Pancreas (tissue), 10 donors: ENCODE measurements at regions not wholly inside any gene's neighbourhood (a gene's known extent, or its start where the extent isn't known, plus 50 kb on each side); places are given as distances from the start of the nearest gene placed in this dataset.
A peak's percentile ranks its signal among the peaks of the same experiment; 100 is the strongest.

Experiments used
- ATAC-seq, 4 donors: fragments of 200-7000 bp; cut with Tn5 transposase; one replicate each; pipeline versions ENCODE4 v1.8.0 to v1.9.1; 2020; ENCODE audit warnings: mild to moderate bottlenecking in 4 of 4, moderate library complexity in 4 of 4
- DNase-seq, 6 donors: peaks; one replicate each; pipeline ENCODE4 v3.0.0-alpha.2; 2020
- FAIRE-seq: peaks from 2 replicates; lab custom pipeline; 2012; peaks lifted over from hg19 to GRCh38; lab: Jason Lieb, UNC
- H3K27ac ChIP-seq, 4 donors: fragments of 200-600 bp; sonication (generic); 1 replicate in 3 of 4; 2 replicates in 1 of 4; pipeline versions ENCODE4 v1.5.0 to v1.8.0; 2020
- H3K27me3 ChIP-seq, 4 donors: fragments of 200-600 bp; one replicate each; pipeline ENCODE4 v1.8.0; 2021
- H3K36me3 ChIP-seq, 3 donors: fragments of 200-600 bp; sonication (generic) in 1 of 3; one replicate each; pipeline versions ENCODE4 v1.5.0 to v1.8.0; 2020 to 2021
- H3K4me1 ChIP-seq, 3 donors: fragments of 200-600 bp; one replicate each; pipeline ENCODE4 v1.8.0; 2021
- H3K4me3 ChIP-seq, 4 donors: fragments of 200-600 bp; sonication (generic) in 2 of 4; one replicate each; pipeline versions ENCODE4 v1.5.0 to v1.8.0; 2020 to 2021
- H3K9me3 ChIP-seq, 4 donors: fragments of 200-600 bp; one replicate each; pipeline ENCODE4 v1.8.0; 2021
- CTCF ChIP-seq, 4 donors: fragments of 200-600 bp; sonication (generic) in 3 of 4; IDR thresholded peaks; one replicate each; pipeline versions ENCODE4 v1.5.0 to v1.8.0; 2021; ENCODE audit warnings: antibody characterized with exemption in 4 of 4
- WGBS, 2 donors: extraction: QIAGEN DNeasy Blood & Tissue Kit; methylation state at CpG; one replicate each; pipeline ENCODE4 v1.1.7; 2013; 5-methylcytosine and 5-hydroxymethylcytosine counted together
- intact Hi-C, 3 donors: fragments of 100-400 bp; cut with DNase I; formaldehyde crosslinking; loops; one replicate each; pipeline versions ENCODE4 v1.11.1 to v1.14.2; 2022
- donor health status: healthy with polysubstance abuse.
- donor health status: DM: no; HTN: no; CAD: no; lungs with moderate emphysema.
- donor health status: DM: no; HTN: no; CAD: no.
- donor health status: control.
- donor health status: control.
- donor health status: Bipolar disorder and iron deficiency.
- donor health status: DM: yes; HTN: yes; CAD: no.
- donor health status: DM: no; HTN: no; CAD: no.
- donor health status: DM: no; HTN: no; CAD: no.
- donor health status: DM: yes; HTN: yes; CAD: no.

- Histone ChIP-seq H3K27ac (no peak overlapping the region), H3K27me3 (no peaks in the 10 kb centered on the region), H3K9me3 (peaks cover 0 to 6% (median 0%) of the 10 kb centered on the region in 4 donors), H3K36me3 (no peaks in the 10 kb centered on the region), H3K4me3 (no peak overlapping the region), H3K4me1 (no peaks in the 10 kb centered on the region)
- no peak for FAIRE-seq
- no peak for TF ChIP-seq CTCF (IDR thresholded peaks at IDR 0.05)
- 34 to 40% methylated on average over 1 of the region's 1 CpG for WGBS, 2 donors
- intact Hi-C loops = no loop called here
- no peak for DNase-seq
- ATAC-seq = no peak
Observed at GRCh38 chr2:145702305-145702704, 1182.4 kb upstream of the ZEB2 start.

- intact Hi-C loops = no loop called here
- Histone ChIP-seq H3K36me3 (no peaks in the 10 kb centered on the region), H3K9me3 (no peaks in the 10 kb centered on the region), H3K4me3 (no peak overlapping the region), H3K27ac (peak overlapping the region in 1 of 4 donors; percentile 33), H3K27me3 (no peaks in the 10 kb centered on the region), H3K4me1 (peaks cover 0 to 4% (median 0%) of the 10 kb centered on the region in 3 donors)
- DNase-seq (peak in 3 of 6 donors; percentile 5 to 34 (median 30)), ATAC-seq (peak in 3 of 4 donors; percentile 75 to 97 (median 95)), FAIRE-seq (no peak)
- no peak for TF ChIP-seq CTCF (IDR thresholded peaks at IDR 0.05)
- 53 to 60% methylated on average over 3 of the region's 3 CpGs for WGBS, 2 donors
Observed at GRCh38 chr2:145692971-145693478, 1173.1 kb upstream of the ZEB2 start.

GRCh38 chr2:145691659-145692058 lies 1171.7 kb upstream of the ZEB2 start:
- Histone ChIP-seq H3K36me3 (no peaks in the 10 kb centered on the region), H3K4me3 (no peak overlapping the region), H3K27me3 (no peaks in the 10 kb centered on the region), H3K4me1 (peaks cover 0 to 7% (median 0%) of the 10 kb centered on the region in 3 donors), H3K9me3 (no peaks in the 10 kb centered on the region), H3K27ac (no peak overlapping the region)
- intact Hi-C loops = no loop called here
- WGBS, 2 donors = 83 to 90% methylated on average over 5 of the region's 5 CpGs
- FAIRE-seq (no peak), ATAC-seq (no peak), DNase-seq (no peak)
- no peak for TF ChIP-seq CTCF (IDR thresholded peaks at IDR 0.05)

- Histone ChIP-seq H3K27me3 (no peaks in the 10 kb centered on the region), H3K27ac (no peak overlapping the region), H3K4me1 (peaks cover 0 to 7% (median 0%) of the 10 kb centered on the region in 3 donors), H3K4me3 (no peak overlapping the region), H3K36me3 (no peaks in the 10 kb centered on the region), H3K9me3 (no peaks in the 10 kb centered on the region)
- FAIRE-seq (no peak), DNase-seq (no peak), ATAC-seq (no peak)
- WGBS, 2 donors = 81 to 86% methylated on average over 5 of the region's 5 CpGs
- intact Hi-C loops = no loop called here
- TF ChIP-seq CTCF (IDR thresholded peaks at IDR 0.05) = no peak
Observed at GRCh38 chr2:145690183-145690778, 1170.4 kb upstream of the ZEB2 start.

GRCh38 chr2:145689277-145689676 lies 1169.4 kb upstream of the ZEB2 start:
- WGBS, 2 donors = 97 to 100% methylated on average over 2 of the region's 2 CpGs
- H3K4me3 ChIP-seq = no peak overlapping the region
- no peak for TF ChIP-seq CTCF (IDR thresholded peaks at IDR 0.05)
- intact Hi-C loops = no loop called here
- no peak overlapping the region for H3K27ac ChIP-seq
- FAIRE-seq = no peak
- H3K36me3 ChIP-seq = no peaks in the 10 kb centered on the region
- H3K9me3 ChIP-seq = no peaks in the 10 kb centered on the region
- H3K4me1 ChIP-seq = peaks cover 0 to 7% (median 0%) of the 10 kb centered on the region in 3 donors
- no peak for ATAC-seq
- no peaks in the 10 kb centered on the region for H3K27me3 ChIP-seq
- no peak for DNase-seq
